ENCODE measurements at regions not wholly inside any gene's neighbourhood (a gene's known extent, or its start where the extent isn't known, plus 50 kb on each side); places are given as distances from the start of the nearest gene placed in this dataset.

DNA sequence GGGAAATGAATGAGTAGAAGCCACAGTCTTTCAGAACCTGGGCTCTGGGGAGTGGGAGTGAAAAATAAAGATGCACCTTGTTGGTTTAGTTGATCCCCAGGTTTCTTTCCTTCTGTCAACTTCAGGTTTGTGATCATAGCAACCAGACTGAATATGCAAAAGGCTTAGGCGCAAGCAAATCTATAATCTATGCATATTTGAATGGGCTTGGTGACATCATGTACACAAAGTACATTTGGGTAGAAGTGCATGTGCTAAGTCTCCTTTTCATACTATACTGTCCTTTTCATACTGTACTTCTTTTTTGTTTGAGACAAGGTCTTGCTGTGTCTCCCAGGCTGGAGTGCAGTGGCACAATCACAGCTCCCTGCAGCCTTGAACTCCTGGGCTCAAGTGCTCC is 132.4 kb upstream of the C2CD4B start:
- TF ChIP-seq, protein P1, sequence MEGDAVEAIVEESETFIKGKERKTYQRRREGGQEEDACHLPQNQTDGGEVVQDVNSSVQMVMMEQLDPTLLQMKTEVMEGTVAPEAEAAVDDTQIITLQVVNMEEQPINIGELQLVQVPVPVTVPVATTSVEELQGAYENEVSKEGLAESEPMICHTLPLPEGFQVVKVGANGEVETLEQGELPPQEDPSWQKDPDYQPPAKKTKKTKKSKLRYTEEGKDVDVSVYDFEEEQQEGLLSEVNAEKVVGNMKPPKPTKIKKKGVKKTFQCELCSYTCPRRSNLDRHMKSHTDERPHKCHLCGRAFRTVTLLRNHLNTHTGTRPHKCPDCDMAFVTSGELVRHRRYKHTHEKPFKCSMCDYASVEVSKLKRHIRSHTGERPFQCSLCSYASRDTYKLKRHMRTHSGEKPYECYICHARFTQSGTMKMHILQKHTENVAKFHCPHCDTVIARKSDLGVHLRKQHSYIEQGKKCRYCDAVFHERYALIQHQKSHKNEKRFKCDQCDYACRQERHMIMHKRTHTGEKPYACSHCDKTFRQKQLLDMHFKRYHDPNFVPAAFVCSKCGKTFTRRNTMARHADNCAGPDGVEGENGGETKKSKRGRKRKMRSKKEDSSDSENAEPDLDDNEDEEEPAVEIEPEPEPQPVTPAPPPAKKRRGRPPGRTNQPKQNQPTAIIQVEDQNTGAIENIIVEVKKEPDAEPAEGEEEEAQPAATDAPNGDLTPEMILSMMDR (IDR thresholded peaks at IDR 0.05) = no peak
- no peak for TF ChIP-seq POLR2A (IDR thresholded peaks at IDR 0.05)
